Lung (tissue), 11 donors: ENCODE measurements at regions not wholly inside any gene's neighbourhood (a gene's known extent, or its start where the extent isn't known, plus 50 kb on each side); places are given as distances from the start of the nearest gene placed in this dataset.

ENCODE experiments used
- ATAC-seq: fragments of 200-7000 bp; cut with Tn5 transposase; one replicate; pipeline ENCODE4 v1.9.1; 2020; ENCODE audit warnings: moderate number of reproducible peaks; ENCODE audit not compliant: insufficient read depth, low FRiP score
- DNase-seq, 3 donors: peaks; one replicate each; pipeline ENCODE4 v3.0.0-alpha.2; 2013 to 2017
- H3K27ac ChIP-seq, 2 donors: one replicate each; pipeline ENCODE4 v1.5.1; 2013; ENCODE audit warnings: mild to moderate bottlenecking in 2 of 2, moderate library complexity in 2 of 2, control low read depth in 1 of 2, inconsistent platforms in 1 of 2, low read depth in 1 of 2, low read length in 1 of 2
- H3K27me3 ChIP-seq, 3 donors: one replicate each; pipeline ENCODE4 v1.5.1; 2013; ENCODE audit warnings: low read length in 2 of 3; ENCODE audit not compliant: control insufficient read depth in 3 of 3, insufficient read depth in 3 of 3
- H3K36me3 ChIP-seq, 4 donors: one replicate each; pipeline ENCODE4 v1.5.1; 2013; ENCODE audit warnings: low read length in 4 of 4, mild to moderate bottlenecking in 1 of 4, moderate library complexity in 1 of 4; ENCODE audit not compliant: control insufficient read depth in 4 of 4, insufficient read depth in 4 of 4
- H3K4me1 ChIP-seq, 5 donors: one replicate each; pipeline ENCODE4 v1.5.1; 2013; ENCODE audit warnings: low read length in 5 of 5, mild to moderate bottlenecking in 2 of 5, moderate library complexity in 1 of 5; ENCODE audit not compliant: control insufficient read depth in 5 of 5, insufficient read depth in 5 of 5
- H3K4me3 ChIP-seq: one replicate; pipeline ENCODE4 v1.5.1; 2013; ENCODE audit warnings: mild to moderate bottlenecking, control low read depth, moderate library complexity
- H3K9ac ChIP-seq, 2 donors: one replicate each; pipeline ENCODE4 v1.5.1; 2013; ENCODE audit warnings: low read length in 2 of 2, control low read depth in 1 of 2; ENCODE audit not compliant: insufficient read depth in 1 of 2
- H3K9me3 ChIP-seq, 4 donors: one replicate each; pipeline ENCODE4 v1.5.1; 2013; ENCODE audit warnings: low read length in 3 of 4, mild to moderate bottlenecking in 1 of 4, moderate library complexity in 1 of 4; ENCODE audit not compliant: control insufficient read depth in 4 of 4, insufficient read depth in 3 of 4
- CTCF ChIP-seq: IDR thresholded peaks from 2 replicates; pipeline ENCODE4 v1.5.1; 2012; ENCODE audit warnings: mild to moderate bottlenecking; ENCODE audit errors: control extremely low read depth, extremely low read depth
- WGBS, 2 donors: extraction: QIAGEN DNeasy Blood & Tissue Kit; methylation state at CpG; one replicate each; pipeline ENCODE4 v1.1.7; 2013; 5-methylcytosine and 5-hydroxymethylcytosine counted together
- donor health status: control.
- donor health status: control.
- donor health status: Bipolar disorder and iron deficiency.
- donor health status: healthy.
- donor health status: DM: yes; HTN: yes; CAD: no.

GRCh38 chr2:144914622-144915318 lies 394.9 kb upstream of the ZEB2 start:
- 47 to 50% methylated on average over 2 of the region's 2 CpGs for WGBS, 2 donors
- ATAC-seq (no peak), DNase-seq (peak; percentile 16 to 62 (median 62))
- TF ChIP-seq CTCF, result no peak
- Histone ChIP-seq H3K9ac (no peak overlapping the region), H3K4me3 (no peak overlapping the region), H3K36me3 (no peaks in the 10 kb centered on the region), H3K27ac (no peak overlapping the region), H3K27me3 (no peaks in the 10 kb centered on the region), H3K9me3 (peaks cover 0 to under 1% (median 0%) of the 10 kb centered on the region in 4 donors), H3K4me1 (peaks cover 0 to 7% (median 0%) of the 10 kb centered on the region in 5 donors)

- H3K9me3 ChIP-seq, result peaks cover 0 to 3% (median 0%) of the 10 kb centered on the region in 4 donors
- H3K27ac ChIP-seq, result no peak overlapping the region
- H3K4me3 ChIP-seq, result no peak overlapping the region
- no peaks in the 10 kb centered on the region for H3K27me3 ChIP-seq
- no peaks in the 10 kb centered on the region for H3K36me3 ChIP-seq
- H3K4me1 ChIP-seq, result peaks cover 0 to 7% (median 0%) of the 10 kb centered on the region in 5 donors
- no peak for DNase-seq
- no peak overlapping the region for H3K9ac ChIP-seq
- 67 to 91% methylated on average over 1 of the region's 1 CpG for WGBS, 2 donors
- TF ChIP-seq CTCF, result no peak
- ATAC-seq, result no peak
Measured at GRCh38 chr2:144914113-144914512, 394.2 kb upstream of the ZEB2 start.

- H3K36me3 ChIP-seq, result no peaks in the 10 kb centered on the region
- TF ChIP-seq CTCF, result no peak
- H3K4me1 ChIP-seq, result peaks cover 0 to 7% (median 0%) of the 10 kb centered on the region in 5 donors
- ATAC-seq (no peak), DNase-seq (no peak)
- H3K9ac ChIP-seq, result no peak overlapping the region
- 83 to 92% methylated on average over 2 of the region's 2 CpGs for WGBS, 2 donors
- no peak overlapping the region for H3K27ac ChIP-seq
- H3K9me3 ChIP-seq, result peaks cover 0 to 3% (median 0%) of the 10 kb centered on the region in 4 donors
- H3K27me3 ChIP-seq, result no peaks in the 10 kb centered on the region
- H3K4me3 ChIP-seq, result no peak overlapping the region
Measured at GRCh38 chr2:144912206-144912605, 392.3 kb upstream of the ZEB2 start.
